H1 (cell line): ENCODE measurements at regions not wholly inside any gene's neighbourhood (a gene's known extent, or its start where the extent isn't known, plus 50 kb on each side); places are given as distances from the start of the nearest gene placed in this dataset.

ENCODE experiments used
- CEBPB ChIP-seq: IDR thresholded peaks from 2 replicates; pipeline ENCODE4 v1.6.1; 2012; ENCODE audit warnings: low read depth, low read length
- CTCF ChIP-seq, 3 experiments: IDR thresholded peaks; 1 replicate in 2 of 3; 2 replicates in 1 of 3; pipeline versions ENCODE4 v1.5.1 to v1.6.1; 2011; ENCODE audit warnings: low read length in 3 of 3, mild to moderate bottlenecking in 3 of 3, inconsistent platforms in 2 of 3, low read depth in 1 of 3, moderate library complexity in 1 of 3; ENCODE audit not compliant: insufficient read depth in 1 of 3; ENCODE audit errors: control extremely low read depth in 1 of 3
- KDM1A ChIP-seq: fragments of 200-600, 300-600 bp; sonication (generic); IDR thresholded peaks from 2 replicates; pipeline ENCODE4 v1.7.1; 2016; ENCODE audit warnings: mild to moderate bottlenecking, low read length, borderline replicate concordance
- POLR2A ChIP-seq, 2 experiments: IDR thresholded peaks; 1 replicate in 1 of 2; 2 replicates in 1 of 2; pipeline ENCODE4 v1.6.1; 2011; ENCODE audit warnings: low read depth in 2 of 2, low read length in 2 of 2, mild to moderate bottlenecking in 2 of 2; ENCODE audit errors: control extremely low read depth in 1 of 2
- SIN3A ChIP-seq, 2 experiments: IDR thresholded peaks in 1 of 2; conservative IDR thresholded peaks in 1 of 2; 2 replicates each; pipeline ENCODE4 v1.6.1; 2011 to 2012; ENCODE audit warnings: low read length in 2 of 2, improper control_type of control experiment in 1 of 2, low read depth in 1 of 2, mild to moderate bottlenecking in 1 of 2

- TF ChIP-seq KDM1A (no peak), CTCF (IDR thresholded peaks at IDR 0.05; ENCODE audit: control extremely low read depth in 1 of 3, insufficient read depth in 1 of 3, low read depth in 1 of 3, low read length in 3 of 3) (no peak), SIN3A (conservative IDR thresholded peaks at IDR 0.05 in 1 of 2, IDR thresholded peaks at IDR 0.05 in 1 of 2; ENCODE audit: low read depth in 1 of 2, low read length in 2 of 2) (no peak), POLR2A (IDR thresholded peaks at IDR 0.05; ENCODE audit: control extremely low read depth in 1 of 2, low read depth in 2 of 2, low read length in 2 of 2) (no peak), CEBPB (no peak)
These were observed 186.5 kb upstream of the ADO start for GRCh38 chr10:62618054-62618453.
